Upper lobe of left lung (tissue), 6 donors: ENCODE measurements at regions not wholly inside any gene's neighbourhood (a gene's known extent, or its start where the extent isn't known, plus 50 kb on each side); places are given as distances from the start of the nearest gene placed in this dataset.

Experiments
- ATAC-seq, 2 donors: fragments of 200-7000 bp; cut with Tn5 transposase; one replicate each; pipeline ENCODE4 v1.9.1; 2022; ENCODE audit warnings: mild to moderate bottlenecking in 2 of 2, moderate library complexity in 2 of 2; ENCODE audit not compliant: low FRiP score in 2 of 2
- DNase-seq, 2 donors: peaks; one replicate each; pipeline ENCODE4 v3.0.0-alpha.2; 2019 to 2020
- H3K27ac ChIP-seq, 4 donors: fragments of 200-600 bp; sonication (generic); one replicate each; pipeline ENCODE4 v1.5.1; 2016 to 2019
- H3K27me3 ChIP-seq, 4 donors: fragments of 200-600 bp; sonication (generic); one replicate each; pipeline ENCODE4 v1.5.1; 2017 to 2019
- H3K36me3 ChIP-seq, 4 donors: fragments of 200-600 bp; sonication (generic); one replicate each; pipeline ENCODE4 v1.5.1; 2016 to 2019
- H3K4me1 ChIP-seq, 4 donors: fragments of 200-600 bp; sonication (generic); one replicate each; pipeline ENCODE4 v1.5.1; 2018 to 2019
- H3K4me3 ChIP-seq, 4 donors: fragments of 200-600 bp; sonication (generic); one replicate each; pipeline ENCODE4 v1.5.1; 2017 to 2019; ENCODE audit warnings: mild to moderate bottlenecking in 2 of 4, moderate library complexity in 1 of 4
- H3K9me3 ChIP-seq, 4 donors: fragments of 200-600 bp; sonication (generic); one replicate each; pipeline ENCODE4 v1.5.1; 2018 to 2019
- EP300 ChIP-seq, 4 donors: sonication (generic); formaldehyde crosslinking; IDR thresholded peaks; one replicate each; pipeline ENCODE4 v1.5.1; 2017; ENCODE audit warnings: antibody characterized with exemption in 4 of 4, control low read depth in 2 of 4
- POLR2A ChIP-seq, 4 donors: fragments of 450-650 bp; IDR thresholded peaks; one replicate each; pipeline ENCODE4 v1.5.1; 2016 to 2017; ENCODE audit warnings: antibody characterized with exemption in 4 of 4, mild to moderate bottlenecking in 2 of 4
- POLR2AphosphoS5 ChIP-seq, 2 donors: sonication (generic); formaldehyde crosslinking; IDR thresholded peaks; one replicate each; pipeline ENCODE4 v1.5.1; 2017; ENCODE audit warnings: antibody characterized with exemption in 2 of 2
- WGBS, 2 donors: methylation state at CpG; one replicate each; pipeline ENCODE4 v1.1.5; 2017 to 2018; 5-methylcytosine and 5-hydroxymethylcytosine counted together
- TF ChIP-seq, protein P1 (sequence below), 6 experiments: fragments of 450-650 bp in 4 of 6; fragments of 200-600 bp in 2 of 6; sonication (generic) in 2 of 6; IDR thresholded peaks; one replicate each; pipeline ENCODE4 v1.5.1; 2016 to 2019; ENCODE audit warnings: antibody characterized with exemption in 6 of 6
- donor health status: DM: no; HTN: no; CAD: no; lungs with moderate emphysema.
- donor health status: DM: no; HTN: yes; CAD: no; lungs with severe emphysema.

GRCh38 chr1:34621916-34622315 lies 132.9 kb upstream of the GJB5 start:
- no peaks in the 10 kb centered on the region for H3K9me3 ChIP-seq
- TF ChIP-seq POLR2A (IDR thresholded peaks at IDR 0.05) = no peak
- TF ChIP-seq, protein P1, sequence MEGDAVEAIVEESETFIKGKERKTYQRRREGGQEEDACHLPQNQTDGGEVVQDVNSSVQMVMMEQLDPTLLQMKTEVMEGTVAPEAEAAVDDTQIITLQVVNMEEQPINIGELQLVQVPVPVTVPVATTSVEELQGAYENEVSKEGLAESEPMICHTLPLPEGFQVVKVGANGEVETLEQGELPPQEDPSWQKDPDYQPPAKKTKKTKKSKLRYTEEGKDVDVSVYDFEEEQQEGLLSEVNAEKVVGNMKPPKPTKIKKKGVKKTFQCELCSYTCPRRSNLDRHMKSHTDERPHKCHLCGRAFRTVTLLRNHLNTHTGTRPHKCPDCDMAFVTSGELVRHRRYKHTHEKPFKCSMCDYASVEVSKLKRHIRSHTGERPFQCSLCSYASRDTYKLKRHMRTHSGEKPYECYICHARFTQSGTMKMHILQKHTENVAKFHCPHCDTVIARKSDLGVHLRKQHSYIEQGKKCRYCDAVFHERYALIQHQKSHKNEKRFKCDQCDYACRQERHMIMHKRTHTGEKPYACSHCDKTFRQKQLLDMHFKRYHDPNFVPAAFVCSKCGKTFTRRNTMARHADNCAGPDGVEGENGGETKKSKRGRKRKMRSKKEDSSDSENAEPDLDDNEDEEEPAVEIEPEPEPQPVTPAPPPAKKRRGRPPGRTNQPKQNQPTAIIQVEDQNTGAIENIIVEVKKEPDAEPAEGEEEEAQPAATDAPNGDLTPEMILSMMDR (IDR thresholded peaks at IDR 0.05) = no peak
- TF ChIP-seq POLR2AphosphoS5 (IDR thresholded peaks at IDR 0.05) = no peak
- TF ChIP-seq EP300 (IDR thresholded peaks at IDR 0.05) = no peak
- H3K4me3 ChIP-seq = no peak overlapping the region

GRCh38 chr1:34625521-34626015 lies 129.3 kb upstream of the GJB5 start:
- no peaks in the 10 kb centered on the region for H3K9me3 ChIP-seq
- no peak for TF ChIP-seq EP300 (IDR thresholded peaks at IDR 0.05)
- TF ChIP-seq POLR2A (IDR thresholded peaks at IDR 0.05) = no peak
- TF ChIP-seq, protein P1 (IDR thresholded peaks at IDR 0.05) = no peak
- TF ChIP-seq POLR2AphosphoS5 (IDR thresholded peaks at IDR 0.05) = no peak
- H3K27me3 ChIP-seq = no peaks in the 10 kb centered on the region
- 63 to 65% methylated on average over 6 of the region's 6 CpGs for WGBS, 2 donors
- no peak overlapping the region for H3K4me3 ChIP-seq
- no peak overlapping the region for H3K27ac ChIP-seq
- DNase-seq = no peak
- H3K36me3 ChIP-seq = no peaks in the 10 kb centered on the region
- no peak for ATAC-seq
- H3K4me1 ChIP-seq = peaks cover 0 to 2% (median 0%) of the 10 kb centered on the region in 4 donors

More at GRCh38 chr1:34621916-34622315, 132.9 kb upstream of the GJB5 start:
- Histone ChIP-seq H3K4me1 (no peaks in the 10 kb centered on the region), H3K27me3 (no peaks in the 10 kb centered on the region), H3K27ac (no peak overlapping the region), H3K36me3 (no peaks in the 10 kb centered on the region)
- WGBS, 2 donors = 83% methylated on average over 4 of the region's 4 CpGs
- ATAC-seq (no peak), DNase-seq (no peak)

- Histone ChIP-seq H3K27ac (no peak overlapping the region), H3K9me3 (no peaks in the 10 kb centered on the region), H3K36me3 (no peaks in the 10 kb centered on the region), H3K4me3 (no peak overlapping the region), H3K4me1 (peaks cover 0 to 6% (median 0%) of the 10 kb centered on the region in 4 donors), H3K27me3 (no peaks in the 10 kb centered on the region)
- WGBS, 2 donors = 66 to 68% methylated on average over 10 of the region's 10 CpGs
- TF ChIP-seq POLR2A (IDR thresholded peaks at IDR 0.05) = no peak
- TF ChIP-seq POLR2AphosphoS5 (IDR thresholded peaks at IDR 0.05) = no peak
- TF ChIP-seq, protein P1 (IDR thresholded peaks at IDR 0.05) = no peak
- no peak for TF ChIP-seq EP300 (IDR thresholded peaks at IDR 0.05)
- ATAC-seq (no peak), DNase-seq (no peak)
These were observed 127.2 kb upstream of the GJB5 start for GRCh38 chr1:34627465-34628240.

- ATAC-seq = peak in 1 of 2 donors; percentile 67
These were observed 123.7 kb upstream of the GJB5 start for GRCh38 chr1:34631126-34631525.

More at GRCh38 chr1:34631126-34631525, 123.7 kb upstream of the GJB5 start:
- TF ChIP-seq POLR2A (IDR thresholded peaks at IDR 0.05) (no peak), EP300 (IDR thresholded peaks at IDR 0.05) (no peak), POLR2AphosphoS5 (IDR thresholded peaks at IDR 0.05) (no peak)
- TF ChIP-seq, protein P1 (IDR thresholded peaks at IDR 0.05) = no peak
- DNase-seq = peak in 1 of 2 donors; percentile 29
- no peaks in the 10 kb centered on the region for H3K27me3 ChIP-seq
- H3K9me3 ChIP-seq = no peaks in the 10 kb centered on the region
- no peaks in the 10 kb centered on the region for H3K36me3 ChIP-seq
- peak overlapping the region in 1 of 4 donors; percentile 12 for H3K27ac ChIP-seq
- WGBS, 2 donors = 82 to 88% methylated on average over 2 of the region's 2 CpGs
- peaks cover 0 to 6% (median 0%) of the 10 kb centered on the region in 4 donors for H3K4me1 ChIP-seq
- no peak overlapping the region for H3K4me3 ChIP-seq
